ENCODE measurements at regions not wholly inside any gene's neighbourhood (a gene's known extent, or its start where the extent isn't known, plus 50 kb on each side); places are given as distances from the start of the nearest gene placed in this dataset.

- CTCF ChIA-PET = no interaction called here
- Mint-ChIP-seq H3K27ac (no peak overlapping the region), H3K36me3 (no peaks in the 10 kb centered on the region), H3K9me3 (ENCODE audit: low read depth) (no peaks in the 10 kb centered on the region), H3K27me3 (no peaks in the 10 kb centered on the region), H3K4me1 (no peaks in the 10 kb centered on the region), H3K4me3 (no peak overlapping the region)
- DNase-seq (no peak), ATAC-seq (no peak)
Observed at GRCh38 chr3:22977042-22977441, 226.1 kb upstream of the UBE2E2 start.

GRCh38 chr3:22977650-22978289, 225.4 kb upstream of the UBE2E2 start:
- DNase-seq = no peak
- Mint-ChIP-seq H3K9me3 (ENCODE audit: low read depth) (no peaks in the 10 kb centered on the region), H3K4me1 (no peaks in the 10 kb centered on the region), H3K27me3 (no peaks in the 10 kb centered on the region), H3K4me3 (no peak overlapping the region), H3K27ac (no peak overlapping the region), H3K36me3 (no peaks in the 10 kb centered on the region)
- CTCF ChIA-PET = no interaction called here
- no peak for ATAC-seq

- H3K9me3 Mint-ChIP-seq (ENCODE audit: low read depth) = no peaks in the 10 kb centered on the region
- CTCF ChIA-PET = no interaction called here
- H3K4me1 Mint-ChIP-seq = no peaks in the 10 kb centered on the region
- H3K27me3 Mint-ChIP-seq = no peaks in the 10 kb centered on the region
- H3K36me3 Mint-ChIP-seq = no peaks in the 10 kb centered on the region
- no peak overlapping the region for H3K4me3 Mint-ChIP-seq
- DNase-seq = no peak
- no peak for ATAC-seq
- no peak overlapping the region for H3K27ac Mint-ChIP-seq
Observed at GRCh38 chr3:22979581-22979980, 223.5 kb upstream of the UBE2E2 start.

GRCh38 chr3:22980346-22980745, 222.8 kb upstream of the UBE2E2 start:
- CTCF ChIA-PET = no interaction called here
- Mint-ChIP-seq H3K36me3 (no peaks in the 10 kb centered on the region), H3K27ac (no peak overlapping the region), H3K4me3 (no peak overlapping the region), H3K4me1 (no peaks in the 10 kb centered on the region), H3K9me3 (ENCODE audit: low read depth) (no peaks in the 10 kb centered on the region), H3K27me3 (no peaks in the 10 kb centered on the region)
- DNase-seq (no peak), ATAC-seq (no peak)

GRCh38 chr3:22981166-22981565, 222.0 kb upstream of the UBE2E2 start:
- Mint-ChIP-seq H3K9me3 (ENCODE audit: low read depth) (no peaks in the 10 kb centered on the region), H3K36me3 (no peaks in the 10 kb centered on the region), H3K4me1 (no peaks in the 10 kb centered on the region), H3K27ac (no peak overlapping the region), H3K27me3 (no peaks in the 10 kb centered on the region), H3K4me3 (no peak overlapping the region)
- CTCF ChIA-PET = no interaction called here
- ATAC-seq (no peak), DNase-seq (no peak)

GRCh38 chr3:22981861-22982260, 221.3 kb upstream of the UBE2E2 start:
- no peak overlapping the region for H3K27ac Mint-ChIP-seq
- no peaks in the 10 kb centered on the region for H3K27me3 Mint-ChIP-seq
- H3K4me3 Mint-ChIP-seq = no peak overlapping the region
- ATAC-seq (no peak), DNase-seq (no peak)
- H3K36me3 Mint-ChIP-seq = no peaks in the 10 kb centered on the region
- no peaks in the 10 kb centered on the region for H3K4me1 Mint-ChIP-seq
- CTCF ChIA-PET = no interaction called here
- no peaks in the 10 kb centered on the region for H3K9me3 Mint-ChIP-seq (ENCODE audit: low read depth)

GRCh38 chr3:22982981-22983587, 220.0 kb upstream of the UBE2E2 start:
- Mint-ChIP-seq H3K9me3 (ENCODE audit: low read depth) (no peaks in the 10 kb centered on the region), H3K4me1 (no peaks in the 10 kb centered on the region), H3K27ac (no peak overlapping the region), H3K27me3 (no peaks in the 10 kb centered on the region), H3K4me3 (no peak overlapping the region), H3K36me3 (no peaks in the 10 kb centered on the region)
- ATAC-seq = no peak
- DNase-seq = no peak
- CTCF ChIA-PET = no interaction called here

- H3K4me3 Mint-ChIP-seq = no peak overlapping the region
- no peaks in the 10 kb centered on the region for H3K4me1 Mint-ChIP-seq
- H3K36me3 Mint-ChIP-seq = no peaks in the 10 kb centered on the region
- no peak overlapping the region for H3K27ac Mint-ChIP-seq
- H3K9me3 Mint-ChIP-seq (ENCODE audit: low read depth) = peaks cover 4% of the 10 kb centered on the region
- no peaks in the 10 kb centered on the region for H3K27me3 Mint-ChIP-seq
- ATAC-seq = no peak
- CTCF ChIA-PET = no interaction called here
- no peak for DNase-seq
Observed at GRCh38 chr3:22986958-22987357, 216.2 kb upstream of the UBE2E2 start.

- Mint-ChIP-seq H3K36me3 (no peaks in the 10 kb centered on the region), H3K4me1 (no peaks in the 10 kb centered on the region), H3K27me3 (no peaks in the 10 kb centered on the region), H3K4me3 (no peak overlapping the region), H3K27ac (no peak overlapping the region), H3K9me3 (ENCODE audit: low read depth) (peaks cover 4% of the 10 kb centered on the region)
- CTCF ChIA-PET = no interaction called here
- ATAC-seq = no peak
- no peak for DNase-seq
Observed at GRCh38 chr3:22988566-22988965, 214.6 kb upstream of the UBE2E2 start.

- H3K36me3 Mint-ChIP-seq = no peaks in the 10 kb centered on the region
- CTCF ChIA-PET = no interaction called here
- DNase-seq (no peak), ATAC-seq (no peak)
- H3K4me3 Mint-ChIP-seq = no peak overlapping the region
- H3K9me3 Mint-ChIP-seq (ENCODE audit: low read depth) = peaks cover 4% of the 10 kb centered on the region
- no peaks in the 10 kb centered on the region for H3K4me1 Mint-ChIP-seq
- no peak overlapping the region for H3K27ac Mint-ChIP-seq
- no peaks in the 10 kb centered on the region for H3K27me3 Mint-ChIP-seq
Observed at GRCh38 chr3:22989716-22990115, 213.4 kb upstream of the UBE2E2 start.

- no peak for DNase-seq
- H3K27ac Mint-ChIP-seq = no peak overlapping the region
- peaks cover 4% of the 10 kb centered on the region for H3K9me3 Mint-ChIP-seq (ENCODE audit: low read depth)
- no peaks in the 10 kb centered on the region for H3K36me3 Mint-ChIP-seq
- no peak overlapping the region for H3K4me3 Mint-ChIP-seq
- no peak for ATAC-seq
- H3K4me1 Mint-ChIP-seq = no peaks in the 10 kb centered on the region
- CTCF ChIA-PET = no interaction called here
- H3K27me3 Mint-ChIP-seq = no peaks in the 10 kb centered on the region
Observed at GRCh38 chr3:22990291-22991200, 212.6 kb upstream of the UBE2E2 start.

- H3K27me3 Mint-ChIP-seq = no peaks in the 10 kb centered on the region
- ATAC-seq = no peak
Observed at GRCh38 chr3:22994781-22995180, 208.3 kb upstream of the UBE2E2 start.

GRCh38 chr3:22996920-22997571, 206.1 kb upstream of the UBE2E2 start:
- no peak for ATAC-seq

More at GRCh38 chr3:22994781-22995180, 208.3 kb upstream of the UBE2E2 start:
- CTCF ChIA-PET = no interaction called here
- H3K27ac Mint-ChIP-seq = no peak overlapping the region
- no peaks in the 10 kb centered on the region for H3K36me3 Mint-ChIP-seq
- DNase-seq = no peak
- H3K4me1 Mint-ChIP-seq = no peaks in the 10 kb centered on the region
- H3K9me3 Mint-ChIP-seq (ENCODE audit: low read depth) = no peaks in the 10 kb centered on the region
- no peak overlapping the region for H3K4me3 Mint-ChIP-seq

More at GRCh38 chr3:22996920-22997571, 206.1 kb upstream of the UBE2E2 start:
- H3K4me1 Mint-ChIP-seq = no peaks in the 10 kb centered on the region
- no peak overlapping the region for H3K27ac Mint-ChIP-seq
- H3K9me3 Mint-ChIP-seq (ENCODE audit: low read depth) = no peaks in the 10 kb centered on the region
- CTCF ChIA-PET = no interaction called here
- DNase-seq = no peak
- no peak overlapping the region for H3K4me3 Mint-ChIP-seq
- no peaks in the 10 kb centered on the region for H3K27me3 Mint-ChIP-seq
- no peaks in the 10 kb centered on the region for H3K36me3 Mint-ChIP-seq

All from activated CD8-positive, alpha-beta memory T cell treated with anti-CD3 and anti-CD28 coated beads, Interleukin-2, amount 10 ng/mL, durations not matched to agents 7 days and 5 days (primary cell).